ENCODE measurements at regions not wholly inside any gene's neighbourhood (a gene's known extent, or its start where the extent isn't known, plus 50 kb on each side); places are given as distances from the start of the nearest gene placed in this dataset.

GRCh38 chr2:174697255-174697654 lies 67.0 kb downstream of the CHRNA1 start:
- peaks cover 3% of the 10 kb centered on the region for H3K27me3 ChIP-seq (ENCODE audit: insufficient read depth, poor library complexity, severe bottlenecking)
- TF ChIP-seq POLR2AphosphoS5 (IDR thresholded peaks at IDR 0.05; ENCODE audit: low read depth) (no peak), CTCF (IDR thresholded peaks at IDR 0.05; ENCODE audit: insufficient read depth, low read length) (peak; percentile 84)
- no peak overlapping the region for H3K27ac ChIP-seq (replicated peaks)
- peak in 1 of 2 experiments; percentile 73 for DNase-seq (ENCODE audit: low read depth in 1 of 2, low spot score in 1 of 2)
- no peak overlapping the region for H3K4me3 ChIP-seq (replicated peaks; ENCODE audit: insufficient read depth, low read length)

DNA sequence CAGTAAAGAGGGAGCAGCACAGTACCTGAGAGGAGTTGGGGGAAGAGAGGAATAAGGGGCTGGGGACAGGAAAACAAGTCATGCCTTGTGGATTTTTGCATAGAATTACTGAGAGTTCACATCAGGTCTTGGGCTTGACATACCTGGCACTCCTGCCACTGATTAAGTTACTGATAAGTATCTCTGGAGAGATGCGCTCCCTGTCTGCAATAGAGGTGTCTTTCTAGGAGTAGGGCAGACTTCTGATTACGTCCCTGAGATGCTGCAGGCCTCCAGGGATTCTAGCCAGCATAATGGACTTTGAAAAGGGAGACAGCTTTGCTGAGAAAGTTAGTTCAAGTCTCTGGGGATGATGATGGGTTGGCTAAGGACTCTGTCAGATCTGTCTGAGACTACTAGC lies 69.4 kb downstream of the CHRNA1 start:
- Histone ChIP-seq H3K27me3 (ENCODE audit: insufficient read depth, poor library complexity, severe bottlenecking) (peaks cover 3% of the 10 kb centered on the region), H3K4me3 (replicated peaks; ENCODE audit: insufficient read depth, low read length) (no peak overlapping the region), H3K27ac (replicated peaks) (no peak overlapping the region)
- TF ChIP-seq POLR2AphosphoS5 (IDR thresholded peaks at IDR 0.05; ENCODE audit: low read depth) (no peak), REST (IDR thresholded peaks at IDR 0.05; ENCODE audit: insufficient replicate concordance, low read depth) (no peak), GABPA (IDR thresholded peaks at IDR 0.05; ENCODE audit: low read depth) (no peak), SPI1 (IDR thresholded peaks at IDR 0.05; ENCODE audit: borderline replicate concordance, low read depth) (no peak), CTCF (IDR thresholded peaks at IDR 0.05; ENCODE audit: insufficient read depth, low read length) (no peak)
- DNase-seq (ENCODE audit: low read depth in 1 of 2, low spot score in 1 of 2) = no peak

DNA sequence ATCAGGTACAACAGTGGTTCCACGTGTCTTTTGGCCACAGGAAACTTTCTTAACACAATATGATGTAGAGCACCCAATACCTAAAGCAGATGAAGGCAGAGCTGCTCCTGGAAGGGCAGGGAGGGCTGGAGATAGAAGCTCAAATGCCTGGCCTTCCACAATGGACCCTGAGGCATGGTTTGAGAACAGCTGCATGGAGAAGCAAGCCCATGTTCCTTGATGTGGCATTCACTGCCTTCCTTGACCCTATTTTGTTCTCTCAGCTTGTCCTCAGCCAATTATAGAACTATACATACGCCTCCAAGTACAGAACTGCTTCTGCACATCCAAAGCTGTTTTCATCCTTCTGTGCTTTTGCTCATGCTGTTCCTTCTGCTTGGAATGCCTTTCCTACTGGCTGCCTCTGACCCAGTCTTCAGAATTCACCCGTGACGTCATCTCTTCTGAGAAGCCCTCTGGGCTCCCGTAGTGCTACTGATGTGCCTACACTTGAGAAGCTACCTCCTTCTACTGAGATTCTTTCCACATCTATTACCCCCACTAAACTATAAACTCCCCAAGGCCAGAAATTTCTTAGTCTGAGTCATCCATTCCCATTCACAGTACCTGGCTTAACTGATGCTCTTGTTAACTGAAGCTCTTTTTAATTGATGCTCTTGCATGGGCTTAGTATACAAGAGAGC lies 69.9 kb downstream of the CHRNA1 start:
- no peak for DNase-seq (ENCODE audit: low read depth in 1 of 2, low spot score in 1 of 2)
- no peak overlapping the region for H3K27ac ChIP-seq (replicated peaks)
- TF ChIP-seq CTCF (IDR thresholded peaks at IDR 0.05; ENCODE audit: insufficient read depth, low read length) (no peak), POLR2AphosphoS5 (IDR thresholded peaks at IDR 0.05; ENCODE audit: low read depth) (no peak), SPI1 (IDR thresholded peaks at IDR 0.05; ENCODE audit: borderline replicate concordance, low read depth) (no peak), GABPA (IDR thresholded peaks at IDR 0.05; ENCODE audit: low read depth) (no peak), REST (IDR thresholded peaks at IDR 0.05; ENCODE audit: insufficient replicate concordance, low read depth) (no peak)
- no peak overlapping the region for H3K4me3 ChIP-seq (replicated peaks; ENCODE audit: insufficient read depth, low read length)
- H3K27me3 ChIP-seq (ENCODE audit: insufficient read depth, poor library complexity, severe bottlenecking) = peaks cover 3% of the 10 kb centered on the region

DNA sequence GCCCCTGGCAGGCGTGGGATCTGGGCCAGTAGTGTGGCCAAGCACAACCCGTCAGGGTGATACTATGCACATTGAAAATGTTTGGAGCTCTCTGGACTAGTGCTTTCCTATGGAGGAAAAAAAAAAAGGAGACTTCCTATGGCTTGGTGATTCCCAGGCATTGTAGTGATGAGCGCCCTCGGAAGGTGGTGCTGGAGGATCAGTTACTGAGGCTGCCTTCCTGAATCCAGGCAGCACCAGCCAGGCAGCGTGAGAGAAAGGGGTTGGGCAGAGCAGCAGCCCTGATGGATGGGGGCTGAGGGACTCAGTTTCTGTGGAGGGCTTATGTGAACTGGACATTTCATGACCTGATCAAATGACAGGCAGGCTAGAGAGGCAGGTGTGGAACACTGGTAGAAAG lies 70.9 kb downstream of the CHRNA1 start:
- Histone ChIP-seq H3K27me3 (ENCODE audit: insufficient read depth, poor library complexity, severe bottlenecking) (peaks cover 3% of the 10 kb centered on the region), H3K27ac (replicated peaks) (no peak overlapping the region), H3K4me3 (replicated peaks; ENCODE audit: insufficient read depth, low read length) (no peak overlapping the region)
- TF ChIP-seq CTCF (IDR thresholded peaks at IDR 0.05; ENCODE audit: insufficient read depth, low read length) (no peak), POLR2AphosphoS5 (IDR thresholded peaks at IDR 0.05; ENCODE audit: low read depth) (no peak), SPI1 (IDR thresholded peaks at IDR 0.05; ENCODE audit: borderline replicate concordance, low read depth) (no peak), REST (IDR thresholded peaks at IDR 0.05; ENCODE audit: insufficient replicate concordance, low read depth) (no peak), GABPA (IDR thresholded peaks at IDR 0.05; ENCODE audit: low read depth) (no peak)
- no peak for DNase-seq (ENCODE audit: low read depth in 1 of 2, low spot score in 1 of 2)
